Gastrocnemius medialis (tissue), 4 donors: ENCODE measurements at regions not wholly inside any gene's neighbourhood (a gene's known extent, or its start where the extent isn't known, plus 50 kb on each side); places are given as distances from the start of the nearest gene placed in this dataset.

Source experiments
- POLR2A ChIP-seq, 2 donors: fragments of 450-650 bp; IDR thresholded peaks; one replicate each; pipeline ENCODE4 v1.6.1; 2017; ENCODE audit warnings: antibody characterized with exemption in 2 of 2, mild to moderate bottlenecking in 2 of 2, moderate library complexity in 2 of 2
- TF ChIP-seq, protein P1 (sequence below), 5 experiments: fragments of 450-650 bp in 3 of 5; fragments of 200-600 bp in 2 of 5; sonication (generic) in 2 of 5; IDR thresholded peaks in 4 of 5; conservative IDR thresholded peaks in 1 of 5; 1 replicate in 4 of 5; 2 replicates in 1 of 5; pipeline ENCODE4 v1.5.1; 2016 to 2019; ENCODE audit warnings: antibody characterized with exemption in 5 of 5, mild to moderate bottlenecking in 3 of 5, moderate library complexity in 3 of 5

DNA sequence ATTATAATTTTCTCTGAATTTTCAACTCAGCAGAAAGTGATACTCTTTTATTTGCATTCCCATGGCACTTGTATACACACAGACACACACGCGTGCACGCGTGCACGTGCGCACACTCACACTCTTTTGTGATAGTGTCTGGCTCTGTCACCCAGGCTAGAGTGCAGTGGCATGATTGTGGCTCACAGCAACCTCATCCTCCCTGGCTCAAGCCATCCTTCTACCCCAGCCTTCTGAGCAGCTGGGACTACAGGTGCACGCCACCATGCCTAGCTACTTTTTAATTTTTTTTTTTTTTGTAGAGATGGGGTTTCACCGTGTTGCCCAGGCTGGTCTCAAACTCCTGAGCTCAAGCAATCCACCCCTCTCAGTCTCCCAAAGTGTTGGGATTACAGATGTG lies 123.2 kb downstream of the MC4R start:
- TF ChIP-seq, protein P1, sequence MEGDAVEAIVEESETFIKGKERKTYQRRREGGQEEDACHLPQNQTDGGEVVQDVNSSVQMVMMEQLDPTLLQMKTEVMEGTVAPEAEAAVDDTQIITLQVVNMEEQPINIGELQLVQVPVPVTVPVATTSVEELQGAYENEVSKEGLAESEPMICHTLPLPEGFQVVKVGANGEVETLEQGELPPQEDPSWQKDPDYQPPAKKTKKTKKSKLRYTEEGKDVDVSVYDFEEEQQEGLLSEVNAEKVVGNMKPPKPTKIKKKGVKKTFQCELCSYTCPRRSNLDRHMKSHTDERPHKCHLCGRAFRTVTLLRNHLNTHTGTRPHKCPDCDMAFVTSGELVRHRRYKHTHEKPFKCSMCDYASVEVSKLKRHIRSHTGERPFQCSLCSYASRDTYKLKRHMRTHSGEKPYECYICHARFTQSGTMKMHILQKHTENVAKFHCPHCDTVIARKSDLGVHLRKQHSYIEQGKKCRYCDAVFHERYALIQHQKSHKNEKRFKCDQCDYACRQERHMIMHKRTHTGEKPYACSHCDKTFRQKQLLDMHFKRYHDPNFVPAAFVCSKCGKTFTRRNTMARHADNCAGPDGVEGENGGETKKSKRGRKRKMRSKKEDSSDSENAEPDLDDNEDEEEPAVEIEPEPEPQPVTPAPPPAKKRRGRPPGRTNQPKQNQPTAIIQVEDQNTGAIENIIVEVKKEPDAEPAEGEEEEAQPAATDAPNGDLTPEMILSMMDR (IDR thresholded peaks at IDR 0.05 in 4 of 5, conservative IDR thresholded peaks at IDR 0.05 in 1 of 5), result no peak
- no peak for TF ChIP-seq POLR2A (IDR thresholded peaks at IDR 0.05)
